ENCODE measurements at regions not wholly inside any gene's neighbourhood (a gene's known extent, or its start where the extent isn't known, plus 50 kb on each side); places are given as distances from the start of the nearest gene placed in this dataset.

GRCh38 chr5:36743891-36744772, 132.4 kb upstream of the NIPBL start:
- Histone ChIP-seq H3K36me3 (replicated peaks in 1 of 2; ENCODE audit: control extremely low read depth in 1 of 2, control insufficient read depth in 1 of 2, extremely low read depth in 1 of 2, insufficient read depth in 2 of 2, low read length in 1 of 2) (no peaks in the 10 kb centered on the region), H3K27me3 (replicated peaks in 1 of 4; ENCODE audit: control extremely low read depth in 1 of 4, control insufficient read depth in 3 of 4, insufficient read depth in 4 of 4, low read length in 3 of 4) (peaks cover 0 to 13% (median 3%) of the 10 kb centered on the region in 4 experiments), H3K79me2 (ENCODE audit: control insufficient read depth, insufficient read depth, low read length) (no peaks in the 10 kb centered on the region), H3K4me3 (ENCODE audit: control extremely low read depth in 1 of 5, extremely low read depth in 1 of 5, insufficient read depth in 1 of 5, low read depth in 2 of 5, low read length in 4 of 5) (peak overlapping the region; percentile 47 to 88 (median 63)), H2AFZ (ENCODE audit: insufficient read depth, low read depth, low read length, poor library complexity, severe bottlenecking) (peak overlapping the region; percentile 92), H3K4me1 (ENCODE audit: control insufficient read depth in 2 of 2, insufficient read depth in 2 of 2, low read length in 2 of 2) (peaks cover 20% of the 10 kb centered on the region in 2 donors), H3K4me2 (replicated peaks; ENCODE audit: low read depth, low read length, poor library complexity, severe bottlenecking) (peak overlapping the region; percentile 98), H3K27ac (ENCODE audit: low read length in 2 of 2) (peak overlapping the region in 1 of 2 donors; percentile 44), H3K9ac (ENCODE audit: low read length) (peak overlapping the region; percentile 71), H3K9me3 (ENCODE audit: control extremely low read depth in 1 of 3, control insufficient read depth in 2 of 3, insufficient read depth in 1 of 3, low read length in 2 of 3) (no peaks in the 10 kb centered on the region), H4K20me1 (ENCODE audit: control insufficient read depth, insufficient read depth, low read length, poor library complexity, severe bottlenecking) (no peaks in the 10 kb centered on the region)
- DNase-seq (no peak), ATAC-seq (ENCODE audit: low read depth) (no peak)
- POLR2A ChIA-PET, result interaction anchor here (1.8 kb wide), 1 partner anchor 20 kb away, joined by 7 read pairs; no protein-coding TSS in a partner anchor
- Mint-ChIP-seq H3K4me1 (peaks cover 22% of the 10 kb centered on the region), H3K9me3 (ENCODE audit: insufficient read depth) (no peaks in the 10 kb centered on the region), H3K27ac (peak overlapping the region; percentile 15), H3K4me3 (peak overlapping the region; percentile 95), H3K27me3 (peaks cover 19% of the 10 kb centered on the region)
- intact Hi-C loops (cut with micrococcal nuclease), result loop anchor here (1.0 to 2.0 kb wide), 3 partner anchors 19 to 200 kb away; no protein-coding TSS in a partner anchor
- TF ChIP-seq CTCF (IDR thresholded peaks at IDR 0.05), result peak; percentile 69
- TF ChIP-seq EZH2 (IDR thresholded peaks at IDR 0.05; ENCODE audit: borderline replicate concordance, insufficient read depth, low read depth, low read length, poor library complexity, severe bottlenecking), result no peak
- CTCF ChIA-PET, result interaction anchor here (0.9 to 4.5 kb wide), 19 partner anchors 8 to 626 kb away, joined by 3 to 36 read pairs (median 5); partner anchors contain the start of genes NADK2, NIPBL and NUP155
- 18% methylated on average over 14 of the region's 22 CpGs for WGBS (ENCODE audit: insufficient coverage)

Data from B cell (primary cell).